SJSA1 (cell line): ENCODE measurements at regions not wholly inside any gene's neighbourhood (a gene's known extent, or its start where the extent isn't known, plus 50 kb on each side); places are given as distances from the start of the nearest gene placed in this dataset.

Experiments
- DNase-seq, 2 experiments: peaks; one replicate each; pipeline ENCODE4 v3.0.0-alpha.2; 2015 to 2020; ENCODE audit warnings: low spot score in 2 of 2, low read depth in 1 of 2
- H3K27ac ChIP-seq: fragments of 250-450 bp; sonication (Bioruptor Pico); 2 replicates; pipeline ENCODE4 v1.5.1; 2020; ENCODE audit warnings: mild to moderate bottlenecking, moderate library complexity
- H3K27me3 ChIP-seq: fragments of 250-450 bp; sonication (Bioruptor Pico); replicated peaks from 2 replicates; pipeline ENCODE4 v1.5.1; 2020; ENCODE audit warnings: mild to moderate bottlenecking, moderate library complexity
- H3K36me3 ChIP-seq: fragments of 250-450 bp; sonication (Bioruptor Pico); 2 replicates; pipeline ENCODE4 v1.5.1; 2020; ENCODE audit warnings: mild to moderate bottlenecking
- H3K4me1 ChIP-seq: fragments of 250-450 bp; sonication (Bioruptor Pico); replicated peaks from 2 replicates; pipeline ENCODE4 v1.6.1; 2021; ENCODE audit warnings: mild to moderate bottlenecking
- H3K4me3 ChIP-seq: fragments of 250-450 bp; sonication (Bioruptor Pico); 2 replicates; pipeline ENCODE4 v1.5.1; 2020; ENCODE audit warnings: mild to moderate bottlenecking
- H3K9me3 ChIP-seq: fragments of 250-450 bp; sonication (Bioruptor Pico); replicated peaks from 2 replicates; pipeline ENCODE4 v1.5.1; 2020; ENCODE audit warnings: mild to moderate bottlenecking

DNA sequence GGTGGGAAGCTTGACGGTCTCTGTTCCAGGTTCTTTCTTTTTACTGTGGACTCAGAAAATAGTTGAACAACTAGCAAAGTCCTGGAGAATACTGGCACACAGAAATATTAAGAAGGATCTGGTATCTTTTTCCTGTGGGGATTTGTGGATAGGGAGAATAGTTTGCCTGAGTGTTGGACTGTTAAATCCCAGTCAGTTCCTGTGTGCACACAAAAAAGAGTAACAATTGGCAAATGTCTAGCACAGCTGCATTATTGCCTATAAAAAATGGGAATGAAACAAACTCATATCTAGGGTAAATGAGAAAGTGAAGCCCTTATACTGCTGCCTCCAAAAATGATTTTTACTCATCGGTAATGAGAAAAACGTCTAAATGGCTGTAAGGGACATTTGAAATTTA lies 828.2 kb downstream of the JRKL start:
- no peak for DNase-seq
- no peak overlapping the region for H3K27ac ChIP-seq
- no peaks in the 10 kb centered on the region for H3K9me3 ChIP-seq
- no peaks in the 10 kb centered on the region for H3K27me3 ChIP-seq
- H3K4me3 ChIP-seq: no peak overlapping the region
- no peaks in the 10 kb centered on the region for H3K36me3 ChIP-seq
- H3K4me1 ChIP-seq: no peaks in the 10 kb centered on the region

DNA sequence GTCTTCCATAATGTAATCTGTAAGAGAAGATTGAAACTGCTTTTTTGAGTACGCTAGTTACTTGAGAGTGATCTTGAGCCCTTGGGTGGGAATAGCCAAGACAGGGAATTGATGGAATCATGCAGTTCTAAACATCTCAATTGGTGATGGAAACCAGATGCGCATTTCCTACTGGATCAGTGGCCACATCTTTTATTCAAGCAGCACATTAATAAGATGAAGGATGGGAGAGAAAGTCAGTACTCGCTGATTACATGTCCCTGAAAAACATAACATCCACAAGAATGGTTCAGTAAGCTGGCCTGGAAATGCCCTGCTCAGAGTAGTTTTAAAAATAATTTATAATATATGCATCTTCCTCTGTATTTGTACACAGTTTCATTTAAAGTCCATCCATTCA lies 833.8 kb downstream of the JRKL start:
- no peaks in the 10 kb centered on the region for H3K36me3 ChIP-seq
- no peak for DNase-seq
- no peak overlapping the region for H3K27ac ChIP-seq
- no peaks in the 10 kb centered on the region for H3K9me3 ChIP-seq
- no peak overlapping the region for H3K4me3 ChIP-seq
- H3K27me3 ChIP-seq: no peaks in the 10 kb centered on the region
- no peaks in the 10 kb centered on the region for H3K4me1 ChIP-seq

DNA sequence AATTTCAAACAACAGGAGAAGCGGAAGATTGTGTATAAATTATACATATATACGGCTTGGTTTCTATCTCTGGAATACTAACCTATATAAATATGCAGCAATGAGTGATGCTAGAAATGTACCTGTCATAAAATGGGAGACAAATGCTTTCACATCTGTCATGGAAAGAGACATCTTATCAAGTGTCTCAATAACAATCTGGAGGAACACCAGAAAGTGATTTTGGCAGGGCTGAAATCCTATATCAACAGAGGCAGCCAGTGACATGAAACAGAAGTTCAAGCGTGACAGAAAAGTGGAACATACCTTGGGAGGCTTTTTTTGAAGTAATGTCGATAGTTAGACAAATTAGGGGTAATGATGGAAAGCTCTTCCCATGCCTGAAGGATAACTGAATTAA lies 834.6 kb downstream of the JRKL start:
- no peaks in the 10 kb centered on the region for H3K9me3 ChIP-seq
- DNase-seq: no peak
- no peaks in the 10 kb centered on the region for H3K4me1 ChIP-seq
- H3K27me3 ChIP-seq: no peaks in the 10 kb centered on the region
- no peaks in the 10 kb centered on the region for H3K36me3 ChIP-seq
- H3K4me3 ChIP-seq: no peak overlapping the region
- no peak overlapping the region for H3K27ac ChIP-seq

DNA sequence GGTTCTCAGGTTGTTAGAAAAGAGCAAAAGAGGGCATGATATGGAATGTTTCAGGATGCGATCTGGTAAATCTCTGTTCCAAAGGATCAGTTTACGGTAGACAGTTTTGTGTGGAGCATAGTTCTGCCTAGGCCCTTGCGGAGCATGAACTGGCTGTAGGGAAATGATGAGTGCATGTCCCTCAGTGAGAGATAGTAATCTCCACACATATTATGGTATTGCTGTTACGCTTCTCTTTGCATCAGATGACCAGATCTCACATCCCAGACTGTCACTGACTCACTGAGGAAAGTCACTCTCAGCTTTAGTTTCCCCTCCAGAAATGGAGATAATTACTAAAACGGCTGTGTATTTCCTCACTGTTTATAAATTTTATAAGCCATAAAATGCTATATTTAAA lies 836.0 kb downstream of the JRKL start:
- Histone ChIP-seq H3K36me3 (no peaks in the 10 kb centered on the region), H3K4me3 (no peak overlapping the region), H3K9me3 (no peaks in the 10 kb centered on the region), H3K4me1 (no peaks in the 10 kb centered on the region), H3K27ac (no peak overlapping the region), H3K27me3 (no peaks in the 10 kb centered on the region)
- no peak for DNase-seq

DNA sequence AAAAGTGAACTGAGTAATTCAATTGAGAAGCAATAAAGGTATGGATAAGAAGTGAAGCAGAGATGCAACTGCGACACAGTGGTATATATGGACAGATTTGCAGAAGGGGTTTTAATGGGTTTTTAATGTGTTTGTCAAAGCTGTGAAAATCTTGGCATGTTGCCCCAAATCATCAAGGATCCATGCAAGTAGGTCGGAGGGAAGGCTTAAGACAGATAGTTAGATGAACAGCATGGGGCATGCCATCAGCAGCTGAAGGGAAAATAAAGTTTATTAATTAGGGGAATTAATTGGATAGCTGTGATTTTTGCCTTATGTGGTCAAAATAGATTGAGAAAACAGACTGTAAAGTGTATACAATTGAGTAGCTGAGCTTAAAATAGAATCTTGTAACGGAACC lies 840.1 kb downstream of the JRKL start:
- Histone ChIP-seq H3K27me3 (no peaks in the 10 kb centered on the region), H3K27ac (no peak overlapping the region), H3K4me3 (no peak overlapping the region), H3K9me3 (no peaks in the 10 kb centered on the region), H3K36me3 (no peaks in the 10 kb centered on the region), H3K4me1 (no peaks in the 10 kb centered on the region)
- DNase-seq: no peak

DNA sequence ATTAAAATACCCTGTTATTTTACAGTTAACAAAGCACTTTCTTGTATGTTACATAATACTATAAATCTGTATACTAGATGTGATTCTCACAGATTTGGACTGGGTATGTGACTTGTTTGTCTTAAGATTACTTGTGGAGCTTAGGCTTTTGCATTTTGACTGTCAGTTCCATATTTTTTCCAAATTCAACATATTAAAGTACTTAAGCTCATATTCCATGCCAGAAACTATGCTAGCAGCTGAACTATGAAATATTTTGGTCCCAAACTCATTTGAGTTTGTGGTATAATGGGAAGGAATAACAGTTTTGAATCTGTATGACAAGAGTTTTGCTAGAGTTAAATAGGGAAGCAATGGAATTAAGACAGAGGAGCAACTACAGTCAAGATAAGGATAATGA lies 841.4 kb downstream of the JRKL start:
- Histone ChIP-seq H3K4me1 (no peaks in the 10 kb centered on the region), H3K4me3 (no peak overlapping the region), H3K27me3 (no peaks in the 10 kb centered on the region), H3K9me3 (no peaks in the 10 kb centered on the region), H3K27ac (no peak overlapping the region), H3K36me3 (no peaks in the 10 kb centered on the region)
- no peak for DNase-seq

DNA sequence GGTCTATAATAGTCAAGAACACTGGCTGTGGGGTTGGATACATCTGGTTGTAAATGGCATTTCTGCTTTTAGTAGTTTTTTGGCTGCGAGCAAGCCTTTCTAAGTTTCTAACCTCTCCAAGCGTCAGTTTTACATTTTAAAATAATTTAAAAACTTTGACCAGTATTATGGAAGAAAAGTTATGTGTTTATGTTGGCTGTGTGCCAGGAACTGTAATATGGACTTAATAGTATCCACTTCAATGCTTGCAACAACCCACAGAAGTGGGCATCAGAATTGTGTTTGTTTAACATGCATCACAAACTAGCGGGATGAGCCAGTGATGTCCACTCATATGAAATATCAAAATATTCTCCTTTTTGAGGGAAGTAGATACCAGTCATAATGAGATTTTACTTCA lies 844.2 kb downstream of the JRKL start:
- no peaks in the 10 kb centered on the region for H3K4me1 ChIP-seq
- no peaks in the 10 kb centered on the region for H3K9me3 ChIP-seq
- DNase-seq: no peak
- no peak overlapping the region for H3K27ac ChIP-seq
- no peak overlapping the region for H3K4me3 ChIP-seq
- no peaks in the 10 kb centered on the region for H3K27me3 ChIP-seq
- no peaks in the 10 kb centered on the region for H3K36me3 ChIP-seq

DNA sequence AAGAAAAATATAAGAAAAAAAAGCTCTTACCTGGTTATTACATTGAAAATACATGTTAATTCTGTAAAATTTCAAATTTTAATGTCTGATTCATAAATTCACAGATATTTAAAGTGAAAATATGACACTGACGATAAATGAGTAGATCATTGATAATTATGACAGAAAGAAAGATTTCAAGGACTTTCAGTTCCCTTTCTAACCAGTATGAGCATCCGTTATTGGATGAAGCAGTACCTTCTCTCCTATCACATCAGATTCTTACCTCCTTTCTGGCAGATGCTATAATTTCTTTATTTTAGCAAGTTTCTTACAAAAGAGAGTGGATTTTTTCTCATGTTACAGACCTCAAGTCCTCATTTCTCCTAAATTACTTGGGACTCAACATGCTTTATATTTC lies 847.3 kb downstream of the JRKL start:
- H3K4me3 ChIP-seq: no peak overlapping the region
- no peaks in the 10 kb centered on the region for H3K4me1 ChIP-seq
- no peaks in the 10 kb centered on the region for H3K36me3 ChIP-seq
- no peak overlapping the region for H3K27ac ChIP-seq
- no peaks in the 10 kb centered on the region for H3K27me3 ChIP-seq
- no peak for DNase-seq
- no peaks in the 10 kb centered on the region for H3K9me3 ChIP-seq

DNA sequence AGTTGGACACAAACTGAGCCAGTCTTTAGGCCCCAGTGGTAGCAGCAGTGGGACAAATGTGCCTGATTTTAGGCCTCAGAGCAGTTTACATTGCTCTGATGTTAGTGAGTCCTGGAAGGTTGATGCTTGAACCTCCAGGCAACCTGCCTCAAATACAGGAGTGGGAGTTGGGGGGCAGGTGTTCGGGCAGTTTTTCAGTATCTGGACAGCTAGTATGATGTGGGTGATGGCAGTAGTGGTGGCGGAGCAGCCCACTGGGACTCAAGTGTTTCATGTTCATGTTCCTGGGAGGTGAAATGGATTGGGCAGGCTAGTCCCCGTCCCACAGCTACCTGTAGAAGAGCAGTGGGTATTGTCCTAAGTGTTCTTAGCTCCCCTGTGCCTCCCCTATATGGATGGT lies 857.8 kb downstream of the JRKL start:
- no peak overlapping the region for H3K4me3 ChIP-seq
- no peaks in the 10 kb centered on the region for H3K4me1 ChIP-seq
- no peaks in the 10 kb centered on the region for H3K36me3 ChIP-seq
- H3K27me3 ChIP-seq: no peaks in the 10 kb centered on the region
- H3K27ac ChIP-seq: no peak overlapping the region
- no peak for DNase-seq
- H3K9me3 ChIP-seq: no peaks in the 10 kb centered on the region

DNA sequence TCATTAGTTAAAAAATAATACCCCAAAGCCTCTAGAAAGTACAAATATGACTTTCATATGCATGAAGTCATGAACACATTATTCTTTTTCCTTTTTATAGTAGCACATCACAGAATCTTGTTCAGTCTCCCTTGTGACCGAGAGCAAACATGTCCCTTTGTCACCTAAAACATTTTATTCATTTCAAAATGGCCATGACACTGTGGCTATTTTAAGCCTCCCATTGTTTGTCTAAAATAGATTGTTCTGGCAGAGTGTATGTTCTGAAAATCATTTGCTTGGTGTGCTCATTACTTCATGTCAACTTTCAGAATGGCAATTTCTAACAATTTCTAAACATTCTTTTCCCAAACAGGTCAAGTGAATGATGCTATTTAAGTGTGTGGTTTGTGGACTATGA lies 865.0 kb downstream of the JRKL start:
- DNase-seq: no peak
- H3K4me1 ChIP-seq: no peaks in the 10 kb centered on the region

DNA sequence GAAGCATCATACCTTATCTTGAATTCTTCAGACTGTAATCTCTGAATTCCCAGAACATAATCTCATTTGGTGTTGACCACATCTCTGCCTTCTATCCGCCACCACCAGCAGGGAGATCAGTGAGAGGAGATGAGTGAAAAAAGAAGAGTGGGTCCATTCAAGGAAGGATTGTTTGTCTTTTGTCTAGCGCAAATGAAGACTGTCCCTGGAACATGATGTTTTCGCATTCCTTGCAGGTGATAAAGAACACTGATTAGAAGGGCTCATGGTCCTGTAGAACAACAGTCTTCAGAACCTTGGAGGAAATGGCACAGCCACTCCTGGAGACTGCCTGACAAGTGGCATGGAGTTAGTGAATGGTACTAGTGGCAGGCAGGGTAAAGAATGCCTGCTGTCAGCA lies 869.6 kb downstream of the JRKL start:
- no peaks in the 10 kb centered on the region for H3K36me3 ChIP-seq
- no peak overlapping the region for H3K27ac ChIP-seq
- H3K4me1 ChIP-seq: no peaks in the 10 kb centered on the region

More for the DNA sequence above, 865.0 kb downstream of the JRKL start:
- H3K36me3 ChIP-seq: no peaks in the 10 kb centered on the region
- H3K27ac ChIP-seq: no peak overlapping the region
- no peaks in the 10 kb centered on the region for H3K9me3 ChIP-seq
- no peaks in the 10 kb centered on the region for H3K27me3 ChIP-seq
- no peak overlapping the region for H3K4me3 ChIP-seq

DNA sequence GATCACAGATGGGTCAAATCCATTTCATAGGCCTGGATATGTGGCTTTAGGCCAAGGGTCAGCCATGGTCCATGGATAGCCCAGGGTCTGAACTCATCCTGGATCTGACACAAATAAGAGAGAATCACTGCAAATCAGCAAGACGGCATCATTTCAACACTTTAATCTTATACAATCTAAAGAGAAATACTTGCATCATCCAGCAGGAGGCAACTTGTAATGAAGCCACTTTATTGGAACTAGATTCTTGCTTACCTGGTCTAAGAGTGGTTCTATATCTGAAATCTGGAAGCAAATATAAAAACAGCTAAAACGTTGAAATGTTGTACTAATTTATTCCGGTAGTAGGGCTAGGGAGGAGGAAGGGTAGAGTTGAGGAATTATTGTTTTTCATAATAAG lies 870.1 kb downstream of the JRKL start:
- Histone ChIP-seq H3K36me3 (no peaks in the 10 kb centered on the region), H3K4me1 (no peaks in the 10 kb centered on the region), H3K27me3 (no peaks in the 10 kb centered on the region), H3K4me3 (no peak overlapping the region), H3K9me3 (no peaks in the 10 kb centered on the region), H3K27ac (no peak overlapping the region)
- DNase-seq: no peak

More for the DNA sequence above, 869.6 kb downstream of the JRKL start:
- H3K9me3 ChIP-seq: no peaks in the 10 kb centered on the region
- DNase-seq: no peak
- H3K27me3 ChIP-seq: no peaks in the 10 kb centered on the region
- no peak overlapping the region for H3K4me3 ChIP-seq

DNA sequence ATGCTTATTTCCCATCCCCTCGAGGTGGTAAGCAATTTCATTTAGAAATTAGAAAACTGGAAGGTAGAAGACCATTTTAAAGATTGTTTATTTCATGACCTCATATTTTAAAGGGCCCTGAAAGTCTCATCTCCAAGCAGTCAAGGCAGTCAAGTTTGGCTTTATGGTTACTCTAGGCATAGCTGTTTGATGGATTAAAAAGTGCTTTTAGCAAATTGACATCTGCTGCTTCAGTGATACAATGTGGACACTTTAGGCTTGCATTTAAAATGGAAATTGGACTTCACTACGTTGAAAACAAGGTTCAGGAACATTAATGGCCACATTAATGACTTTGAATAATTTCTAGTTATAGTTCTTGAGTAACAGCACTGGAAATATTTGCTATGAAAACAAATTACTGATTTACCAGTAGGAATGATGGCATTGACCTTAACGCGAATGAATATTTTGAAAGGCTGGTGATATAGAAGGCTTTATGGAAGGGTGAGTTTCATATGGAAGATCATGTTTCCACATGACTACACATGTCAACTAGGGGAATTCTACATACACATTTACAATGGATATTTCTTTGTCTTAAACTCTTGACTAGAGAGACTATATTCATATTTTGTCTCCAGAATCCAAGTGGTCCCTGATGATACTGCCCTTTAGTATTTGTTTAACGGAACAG lies 873.5 kb downstream of the JRKL start:
- Histone ChIP-seq H3K36me3 (no peaks in the 10 kb centered on the region), H3K4me3 (no peak overlapping the region), H3K27ac (no peak overlapping the region), H3K9me3 (no peaks in the 10 kb centered on the region), H3K4me1 (no peaks in the 10 kb centered on the region), H3K27me3 (no peaks in the 10 kb centered on the region)
- no peak for DNase-seq

DNA sequence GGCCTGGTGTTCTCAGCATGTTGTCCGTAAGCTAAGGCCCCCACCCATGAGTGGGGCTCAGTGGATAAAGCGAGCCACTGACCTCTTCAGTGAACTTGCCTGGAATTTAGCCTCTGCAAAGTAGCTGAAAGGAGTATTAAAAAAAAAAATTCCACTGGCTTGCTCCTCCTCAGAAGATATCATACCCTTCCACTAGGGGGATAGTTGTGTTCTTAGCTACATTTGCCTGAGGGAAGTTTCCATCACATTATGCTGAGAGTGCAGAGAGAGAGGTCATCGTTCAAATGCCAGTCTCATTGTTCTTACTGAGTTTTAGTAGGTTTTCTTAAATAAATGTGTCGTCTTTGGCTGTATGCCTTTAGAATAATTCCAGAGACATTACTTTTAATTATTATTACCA lies 879.7 kb downstream of the JRKL start:
- H3K27me3 ChIP-seq: no peaks in the 10 kb centered on the region
- no peak overlapping the region for H3K4me3 ChIP-seq
- H3K9me3 ChIP-seq: no peaks in the 10 kb centered on the region
- DNase-seq: no peak
- H3K4me1 ChIP-seq: no peaks in the 10 kb centered on the region
- no peak overlapping the region for H3K27ac ChIP-seq
- no peaks in the 10 kb centered on the region for H3K36me3 ChIP-seq

DNA sequence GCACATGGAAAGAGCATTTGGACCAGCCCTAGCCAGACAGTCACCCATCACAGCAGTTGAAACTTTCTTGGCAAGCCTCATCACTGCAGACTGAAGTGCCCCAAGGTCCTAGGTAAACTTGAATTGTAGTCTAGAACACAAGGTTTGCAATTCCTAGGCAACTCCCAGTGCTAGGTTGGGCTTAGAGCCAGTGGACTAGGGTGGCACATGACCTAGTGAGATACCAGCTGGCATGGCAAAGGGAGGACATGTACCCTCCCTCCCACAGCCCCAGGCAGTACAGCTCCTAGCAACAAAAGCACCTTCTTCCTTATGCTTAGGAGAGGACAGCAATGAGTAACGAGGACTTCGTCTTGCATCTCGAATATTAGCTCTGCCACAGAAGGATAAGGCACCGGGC lies 889.5 kb downstream of the JRKL start:
- no peaks in the 10 kb centered on the region for H3K4me1 ChIP-seq
- H3K4me3 ChIP-seq: no peak overlapping the region
- no peak for DNase-seq

More for the DNA sequence above, 889.5 kb downstream of the JRKL start:
- Histone ChIP-seq H3K36me3 (no peaks in the 10 kb centered on the region), H3K9me3 (no peaks in the 10 kb centered on the region), H3K27ac (no peak overlapping the region), H3K27me3 (no peaks in the 10 kb centered on the region)
